Gastroesophageal sphincter (tissue), 3 donors: ENCODE measurements at regions not wholly inside any gene's neighbourhood (a gene's known extent, or its start where the extent isn't known, plus 50 kb on each side); places are given as distances from the start of the nearest gene placed in this dataset.

Experiments
- CTCF ChIP-seq, 4 experiments: fragments of 200-600 bp in 2 of 4; fragments of 450-650 bp in 2 of 4; sonication (generic) in 1 of 4; IDR thresholded peaks; one replicate each; pipeline ENCODE4 v1.5.1; 2017 to 2019; ENCODE audit warnings: antibody characterized with exemption in 4 of 4, mild to moderate bottlenecking in 2 of 4, moderate library complexity in 2 of 4
- POLR2A ChIP-seq, 2 donors: fragments of 450-650 bp; IDR thresholded peaks; one replicate each; pipeline ENCODE4 v1.6.1; 2017; ENCODE audit warnings: antibody characterized with exemption in 2 of 2, mild to moderate bottlenecking in 2 of 2, moderate library complexity in 1 of 2

- TF ChIP-seq POLR2A (IDR thresholded peaks at IDR 0.05) (no peak), CTCF (IDR thresholded peaks at IDR 0.05) (no peak)
Observed at GRCh38 chr14:101080922-101081593, 177.5 kb upstream of the RTL1 start.
